ENCODE measurements at regions not wholly inside any gene's neighbourhood (a gene's known extent, or its start where the extent isn't known, plus 50 kb on each side); places are given as distances from the start of the nearest gene placed in this dataset.

DNA sequence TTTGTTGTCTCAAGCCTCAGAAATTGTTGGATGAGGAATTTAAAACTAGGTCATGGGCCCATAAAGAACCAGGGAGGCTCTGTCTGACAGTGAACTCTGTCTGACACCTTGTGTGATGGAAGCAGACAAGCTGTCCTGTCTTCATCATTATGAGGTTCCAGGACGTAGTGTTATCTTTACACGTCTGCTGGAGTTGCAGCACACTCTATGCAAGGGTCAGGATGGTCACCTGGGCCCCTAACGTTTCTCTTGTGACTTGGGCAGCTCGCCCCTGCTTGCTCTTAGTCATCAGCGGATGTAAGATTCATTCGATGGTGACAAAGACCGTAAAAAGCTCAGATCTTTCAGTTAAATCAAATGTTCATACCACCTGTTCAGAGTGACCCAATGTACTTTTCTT, 92.0 kb upstream of the ADGRG2 start:
- Mint-ChIP-seq H3K36me3 (no peaks in the 10 kb centered on the region), H3K4me3 (no peak overlapping the region), H3K9me3 (no peaks in the 10 kb centered on the region), H3K27ac (no peak overlapping the region), H3K27me3 (ENCODE audit: low read depth) (no peaks in the 10 kb centered on the region), H3K4me1 (no peaks in the 10 kb centered on the region)
- POLR2A ChIA-PET, result no interaction called here
- no peak for TF ChIP-seq ESRRA (CRISPR knock-in tag; IDR thresholded peaks at IDR 0.05; ENCODE audit: borderline replicate concordance)
- TF ChIP-seq, protein P1, sequence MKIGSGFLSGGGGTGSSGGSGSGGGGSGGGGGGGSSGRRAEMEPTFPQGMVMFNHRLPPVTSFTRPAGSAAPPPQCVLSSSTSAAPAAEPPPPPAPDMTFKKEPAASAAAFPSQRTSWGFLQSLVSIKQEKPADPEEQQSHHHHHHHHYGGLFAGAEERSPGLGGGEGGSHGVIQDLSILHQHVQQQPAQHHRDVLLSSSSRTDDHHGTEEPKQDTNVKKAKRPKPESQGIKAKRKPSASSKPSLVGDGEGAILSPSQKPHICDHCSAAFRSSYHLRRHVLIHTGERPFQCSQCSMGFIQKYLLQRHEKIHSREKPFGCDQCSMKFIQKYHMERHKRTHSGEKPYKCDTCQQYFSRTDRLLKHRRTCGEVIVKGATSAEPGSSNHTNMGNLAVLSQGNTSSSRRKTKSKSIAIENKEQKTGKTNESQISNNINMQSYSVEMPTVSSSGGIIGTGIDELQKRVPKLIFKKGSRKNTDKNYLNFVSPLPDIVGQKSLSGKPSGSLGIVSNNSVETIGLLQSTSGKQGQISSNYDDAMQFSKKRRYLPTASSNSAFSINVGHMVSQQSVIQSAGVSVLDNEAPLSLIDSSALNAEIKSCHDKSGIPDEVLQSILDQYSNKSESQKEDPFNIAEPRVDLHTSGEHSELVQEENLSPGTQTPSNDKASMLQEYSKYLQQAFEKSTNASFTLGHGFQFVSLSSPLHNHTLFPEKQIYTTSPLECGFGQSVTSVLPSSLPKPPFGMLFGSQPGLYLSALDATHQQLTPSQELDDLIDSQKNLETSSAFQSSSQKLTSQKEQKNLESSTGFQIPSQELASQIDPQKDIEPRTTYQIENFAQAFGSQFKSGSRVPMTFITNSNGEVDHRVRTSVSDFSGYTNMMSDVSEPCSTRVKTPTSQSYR (CRISPR knock-in tag; IDR thresholded peaks at IDR 0.05), result no peak
- no peak for TF ChIP-seq TEAD1 (CRISPR knock-in tag; IDR thresholded peaks at IDR 0.05)
- no peak for TF ChIP-seq ZBTB21 (CRISPR knock-in tag; IDR thresholded peaks at IDR 0.05; ENCODE audit: borderline replicate concordance)
- TF ChIP-seq, protein P2, sequence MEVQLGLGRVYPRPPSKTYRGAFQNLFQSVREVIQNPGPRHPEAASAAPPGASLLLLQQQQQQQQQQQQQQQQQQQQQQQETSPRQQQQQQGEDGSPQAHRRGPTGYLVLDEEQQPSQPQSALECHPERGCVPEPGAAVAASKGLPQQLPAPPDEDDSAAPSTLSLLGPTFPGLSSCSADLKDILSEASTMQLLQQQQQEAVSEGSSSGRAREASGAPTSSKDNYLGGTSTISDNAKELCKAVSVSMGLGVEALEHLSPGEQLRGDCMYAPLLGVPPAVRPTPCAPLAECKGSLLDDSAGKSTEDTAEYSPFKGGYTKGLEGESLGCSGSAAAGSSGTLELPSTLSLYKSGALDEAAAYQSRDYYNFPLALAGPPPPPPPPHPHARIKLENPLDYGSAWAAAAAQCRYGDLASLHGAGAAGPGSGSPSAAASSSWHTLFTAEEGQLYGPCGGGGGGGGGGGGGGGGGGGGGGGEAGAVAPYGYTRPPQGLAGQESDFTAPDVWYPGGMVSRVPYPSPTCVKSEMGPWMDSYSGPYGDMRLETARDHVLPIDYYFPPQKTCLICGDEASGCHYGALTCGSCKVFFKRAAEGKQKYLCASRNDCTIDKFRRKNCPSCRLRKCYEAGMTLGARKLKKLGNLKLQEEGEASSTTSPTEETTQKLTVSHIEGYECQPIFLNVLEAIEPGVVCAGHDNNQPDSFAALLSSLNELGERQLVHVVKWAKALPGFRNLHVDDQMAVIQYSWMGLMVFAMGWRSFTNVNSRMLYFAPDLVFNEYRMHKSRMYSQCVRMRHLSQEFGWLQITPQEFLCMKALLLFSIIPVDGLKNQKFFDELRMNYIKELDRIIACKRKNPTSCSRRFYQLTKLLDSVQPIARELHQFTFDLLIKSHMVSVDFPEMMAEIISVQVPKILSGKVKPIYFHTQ (CRISPR knock-in tag; IDR thresholded peaks at IDR 0.05), result no peak
- TF ChIP-seq, protein P3, sequence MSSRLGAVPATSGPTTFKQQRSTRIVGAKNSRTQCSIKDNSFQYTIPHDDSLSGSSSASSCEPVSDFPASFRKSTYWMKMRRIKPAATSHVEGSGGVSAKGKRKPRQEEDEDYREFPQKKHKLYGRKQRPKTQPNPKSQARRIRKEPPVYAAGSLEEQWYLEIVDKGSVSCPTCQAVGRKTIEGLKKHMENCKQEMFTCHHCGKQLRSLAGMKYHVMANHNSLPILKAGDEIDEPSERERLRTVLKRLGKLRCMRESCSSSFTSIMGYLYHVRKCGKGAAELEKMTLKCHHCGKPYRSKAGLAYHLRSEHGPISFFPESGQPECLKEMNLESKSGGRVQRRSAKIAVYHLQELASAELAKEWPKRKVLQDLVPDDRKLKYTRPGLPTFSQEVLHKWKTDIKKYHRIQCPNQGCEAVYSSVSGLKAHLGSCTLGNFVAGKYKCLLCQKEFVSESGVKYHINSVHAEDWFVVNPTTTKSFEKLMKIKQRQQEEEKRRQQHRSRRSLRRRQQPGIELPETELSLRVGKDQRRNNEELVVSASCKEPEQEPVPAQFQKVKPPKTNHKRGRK (CRISPR knock-in tag; IDR thresholded peaks at IDR 0.05; ENCODE audit: borderline replicate concordance), result no peak
- TF ChIP-seq, protein P4, sequence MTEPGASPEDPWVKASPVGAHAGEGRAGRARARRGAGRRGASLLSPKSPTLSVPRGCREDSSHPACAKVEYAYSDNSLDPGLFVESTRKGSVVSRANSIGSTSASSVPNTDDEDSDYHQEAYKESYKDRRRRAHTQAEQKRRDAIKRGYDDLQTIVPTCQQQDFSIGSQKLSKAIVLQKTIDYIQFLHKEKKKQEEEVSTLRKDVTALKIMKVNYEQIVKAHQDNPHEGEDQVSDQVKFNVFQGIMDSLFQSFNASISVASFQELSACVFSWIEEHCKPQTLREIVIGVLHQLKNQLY (CRISPR knock-in tag; IDR thresholded peaks at IDR 0.05), result no peak
- no peak for TF ChIP-seq JUN (CRISPR knock-in tag; IDR thresholded peaks at IDR 0.05)
- TF ChIP-seq, protein P5, sequence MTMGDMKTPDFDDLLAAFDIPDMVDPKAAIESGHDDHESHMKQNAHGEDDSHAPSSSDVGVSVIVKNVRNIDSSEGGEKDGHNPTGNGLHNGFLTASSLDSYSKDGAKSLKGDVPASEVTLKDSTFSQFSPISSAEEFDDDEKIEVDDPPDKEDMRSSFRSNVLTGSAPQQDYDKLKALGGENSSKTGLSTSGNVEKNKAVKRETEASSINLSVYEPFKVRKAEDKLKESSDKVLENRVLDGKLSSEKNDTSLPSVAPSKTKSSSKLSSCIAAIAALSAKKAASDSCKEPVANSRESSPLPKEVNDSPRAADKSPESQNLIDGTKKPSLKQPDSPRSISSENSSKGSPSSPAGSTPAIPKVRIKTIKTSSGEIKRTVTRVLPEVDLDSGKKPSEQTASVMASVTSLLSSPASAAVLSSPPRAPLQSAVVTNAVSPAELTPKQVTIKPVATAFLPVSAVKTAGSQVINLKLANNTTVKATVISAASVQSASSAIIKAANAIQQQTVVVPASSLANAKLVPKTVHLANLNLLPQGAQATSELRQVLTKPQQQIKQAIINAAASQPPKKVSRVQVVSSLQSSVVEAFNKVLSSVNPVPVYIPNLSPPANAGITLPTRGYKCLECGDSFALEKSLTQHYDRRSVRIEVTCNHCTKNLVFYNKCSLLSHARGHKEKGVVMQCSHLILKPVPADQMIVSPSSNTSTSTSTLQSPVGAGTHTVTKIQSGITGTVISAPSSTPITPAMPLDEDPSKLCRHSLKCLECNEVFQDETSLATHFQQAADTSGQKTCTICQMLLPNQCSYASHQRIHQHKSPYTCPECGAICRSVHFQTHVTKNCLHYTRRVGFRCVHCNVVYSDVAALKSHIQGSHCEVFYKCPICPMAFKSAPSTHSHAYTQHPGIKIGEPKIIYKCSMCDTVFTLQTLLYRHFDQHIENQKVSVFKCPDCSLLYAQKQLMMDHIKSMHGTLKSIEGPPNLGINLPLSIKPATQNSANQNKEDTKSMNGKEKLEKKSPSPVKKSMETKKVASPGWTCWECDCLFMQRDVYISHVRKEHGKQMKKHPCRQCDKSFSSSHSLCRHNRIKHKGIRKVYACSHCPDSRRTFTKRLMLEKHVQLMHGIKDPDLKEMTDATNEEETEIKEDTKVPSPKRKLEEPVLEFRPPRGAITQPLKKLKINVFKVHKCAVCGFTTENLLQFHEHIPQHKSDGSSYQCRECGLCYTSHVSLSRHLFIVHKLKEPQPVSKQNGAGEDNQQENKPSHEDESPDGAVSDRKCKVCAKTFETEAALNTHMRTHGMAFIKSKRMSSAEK (CRISPR knock-in tag; IDR thresholded peaks at IDR 0.05; ENCODE audit: borderline replicate concordance), result no peak
- TF ChIP-seq, protein P6, sequence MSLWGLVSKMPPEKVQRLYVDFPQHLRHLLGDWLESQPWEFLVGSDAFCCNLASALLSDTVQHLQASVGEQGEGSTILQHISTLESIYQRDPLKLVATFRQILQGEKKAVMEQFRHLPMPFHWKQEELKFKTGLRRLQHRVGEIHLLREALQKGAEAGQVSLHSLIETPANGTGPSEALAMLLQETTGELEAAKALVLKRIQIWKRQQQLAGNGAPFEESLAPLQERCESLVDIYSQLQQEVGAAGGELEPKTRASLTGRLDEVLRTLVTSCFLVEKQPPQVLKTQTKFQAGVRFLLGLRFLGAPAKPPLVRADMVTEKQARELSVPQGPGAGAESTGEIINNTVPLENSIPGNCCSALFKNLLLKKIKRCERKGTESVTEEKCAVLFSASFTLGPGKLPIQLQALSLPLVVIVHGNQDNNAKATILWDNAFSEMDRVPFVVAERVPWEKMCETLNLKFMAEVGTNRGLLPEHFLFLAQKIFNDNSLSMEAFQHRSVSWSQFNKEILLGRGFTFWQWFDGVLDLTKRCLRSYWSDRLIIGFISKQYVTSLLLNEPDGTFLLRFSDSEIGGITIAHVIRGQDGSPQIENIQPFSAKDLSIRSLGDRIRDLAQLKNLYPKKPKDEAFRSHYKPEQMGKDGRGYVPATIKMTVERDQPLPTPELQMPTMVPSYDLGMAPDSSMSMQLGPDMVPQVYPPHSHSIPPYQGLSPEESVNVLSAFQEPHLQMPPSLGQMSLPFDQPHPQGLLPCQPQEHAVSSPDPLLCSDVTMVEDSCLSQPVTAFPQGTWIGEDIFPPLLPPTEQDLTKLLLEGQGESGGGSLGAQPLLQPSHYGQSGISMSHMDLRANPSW (CRISPR knock-in tag; conservative IDR thresholded peaks at IDR 0.05; ENCODE audit: low read depth), result no peak
- TF ChIP-seq, protein P7, sequence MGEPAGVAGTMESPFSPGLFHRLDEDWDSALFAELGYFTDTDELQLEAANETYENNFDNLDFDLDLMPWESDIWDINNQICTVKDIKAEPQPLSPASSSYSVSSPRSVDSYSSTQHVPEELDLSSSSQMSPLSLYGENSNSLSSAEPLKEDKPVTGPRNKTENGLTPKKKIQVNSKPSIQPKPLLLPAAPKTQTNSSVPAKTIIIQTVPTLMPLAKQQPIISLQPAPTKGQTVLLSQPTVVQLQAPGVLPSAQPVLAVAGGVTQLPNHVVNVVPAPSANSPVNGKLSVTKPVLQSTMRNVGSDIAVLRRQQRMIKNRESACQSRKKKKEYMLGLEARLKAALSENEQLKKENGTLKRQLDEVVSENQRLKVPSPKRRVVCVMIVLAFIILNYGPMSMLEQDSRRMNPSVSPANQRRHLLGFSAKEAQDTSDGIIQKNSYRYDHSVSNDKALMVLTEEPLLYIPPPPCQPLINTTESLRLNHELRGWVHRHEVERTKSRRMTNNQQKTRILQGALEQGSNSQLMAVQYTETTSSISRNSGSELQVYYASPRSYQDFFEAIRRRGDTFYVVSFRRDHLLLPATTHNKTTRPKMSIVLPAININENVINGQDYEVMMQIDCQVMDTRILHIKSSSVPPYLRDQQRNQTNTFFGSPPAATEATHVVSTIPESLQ (CRISPR knock-in tag; IDR thresholded peaks at IDR 0.05), result no peak
- TF ChIP-seq ZNF263 (CRISPR knock-in tag; IDR thresholded peaks at IDR 0.05; ENCODE audit: low read depth), result no peak
- no peak for TF ChIP-seq FOXJ3 (CRISPR knock-in tag; IDR thresholded peaks at IDR 0.05; ENCODE audit: borderline replicate concordance)
- no peak for TF ChIP-seq NR2C2 (CRISPR knock-in tag; IDR thresholded peaks at IDR 0.05)
- no peak for TF ChIP-seq RELA (CRISPR knock-in tag; IDR thresholded peaks at IDR 0.05; ENCODE audit: borderline replicate concordance)
- no peak for TF ChIP-seq TCF7 (CRISPR knock-in tag; IDR thresholded peaks at IDR 0.05; ENCODE audit: low read depth)
- TF ChIP-seq ZNF232 (CRISPR knock-in tag; IDR thresholded peaks at IDR 0.05), result no peak
- ATAC-seq (no peak), DNase-seq (ENCODE audit: low spot score) (no peak)
- CTCF ChIA-PET, result no interaction called here
